ENCODE measurements at regions not wholly inside any gene's neighbourhood (a gene's known extent, or its start where the extent isn't known, plus 50 kb on each side); places are given as distances from the start of the nearest gene placed in this dataset.

DNA sequence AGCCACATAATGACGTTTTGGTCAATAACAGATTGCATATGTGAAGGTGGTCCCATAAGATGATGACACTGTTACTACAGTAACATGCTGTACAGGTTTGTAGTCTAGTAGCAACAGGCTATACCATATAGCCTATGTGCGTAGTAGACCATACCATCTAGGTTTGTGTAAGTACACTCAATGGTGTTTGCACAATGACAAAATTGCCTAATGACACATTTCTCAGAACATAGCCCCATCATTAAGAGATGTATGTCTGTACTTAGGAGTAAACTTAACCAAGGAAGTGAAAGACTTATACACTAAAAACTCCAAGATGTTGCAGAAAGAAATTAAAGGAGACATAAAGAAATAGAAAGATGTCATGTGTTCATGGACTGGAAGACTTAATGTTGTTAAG lies 66.2 kb downstream of the RPLP1 start:
- Histone ChIP-seq H3K27ac (ENCODE audit: low read length) (no peak overlapping the region), H3K27me3 (ENCODE audit: control insufficient read depth in 1 of 2, insufficient read depth in 2 of 2, low read length in 2 of 2) (peaks cover 0 to 4% of the 10 kb centered on the region in 2 donors), H3K4me3 (ENCODE audit: low read length in 2 of 2) (no peak overlapping the region), H3K9me3 (ENCODE audit: control insufficient read depth in 2 of 2, low read length in 2 of 2) (no peaks in the 10 kb centered on the region), H3K36me3 (ENCODE audit: control insufficient read depth in 2 of 2, insufficient read depth in 2 of 2, low read length in 2 of 2) (no peaks in the 10 kb centered on the region), H3K4me1 (ENCODE audit: control insufficient read depth, insufficient read depth, low read length) (no peaks in the 10 kb centered on the region), H3K9ac (ENCODE audit: low read length in 2 of 2) (no peak overlapping the region)

GRCh38 chr15:69520067-69520466 lies 67.4 kb downstream of the RPLP1 start:
- Histone ChIP-seq H3K9me3 (ENCODE audit: control insufficient read depth in 2 of 2, low read length in 2 of 2) (no peaks in the 10 kb centered on the region), H3K27me3 (ENCODE audit: control insufficient read depth in 1 of 2, insufficient read depth in 2 of 2, low read length in 2 of 2) (peaks cover 0 to 2% of the 10 kb centered on the region in 2 donors), H3K4me1 (ENCODE audit: control insufficient read depth, insufficient read depth, low read length) (no peaks in the 10 kb centered on the region), H3K36me3 (ENCODE audit: control insufficient read depth in 2 of 2, insufficient read depth in 2 of 2, low read length in 2 of 2) (no peaks in the 10 kb centered on the region), H3K27ac (ENCODE audit: low read length) (no peak overlapping the region), H3K9ac (ENCODE audit: low read length in 2 of 2) (no peak overlapping the region), H3K4me3 (ENCODE audit: low read length in 2 of 2) (no peak overlapping the region)

DNA sequence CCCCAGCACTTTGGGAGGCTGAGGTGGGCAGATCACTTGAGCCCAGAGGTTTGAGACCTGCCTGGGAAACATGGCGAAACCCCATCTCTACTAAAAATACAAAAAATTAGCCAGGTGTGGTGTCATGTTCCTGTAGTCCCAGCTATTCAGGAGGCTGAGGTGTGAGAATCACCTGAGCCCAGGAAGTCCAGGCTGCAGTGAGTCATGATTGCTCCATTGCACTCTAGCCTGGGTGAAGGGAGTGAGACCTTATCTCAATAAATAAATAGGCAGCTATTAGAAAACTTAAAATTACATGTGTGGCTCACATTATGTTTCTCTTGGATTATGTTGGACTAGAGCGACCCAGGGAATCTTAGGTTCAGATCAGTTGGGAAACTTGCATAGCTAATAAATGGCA lies 69.7 kb downstream of the RPLP1 start:
- Histone ChIP-seq H3K4me3 (ENCODE audit: low read length in 2 of 2) (no peak overlapping the region), H3K9ac (ENCODE audit: low read length in 2 of 2) (no peak overlapping the region), H3K9me3 (ENCODE audit: control insufficient read depth in 2 of 2, low read length in 2 of 2) (no peaks in the 10 kb centered on the region), H3K4me1 (ENCODE audit: control insufficient read depth, insufficient read depth, low read length) (no peaks in the 10 kb centered on the region), H3K36me3 (ENCODE audit: control insufficient read depth in 2 of 2, insufficient read depth in 2 of 2, low read length in 2 of 2) (no peaks in the 10 kb centered on the region), H3K27ac (ENCODE audit: low read length) (no peak overlapping the region), H3K27me3 (ENCODE audit: control insufficient read depth in 1 of 2, insufficient read depth in 2 of 2, low read length in 2 of 2) (peaks cover 0 to 2% of the 10 kb centered on the region in 2 donors)

GRCh38 chr15:69523010-69524001 lies 70.7 kb downstream of the RPLP1 start:
- Histone ChIP-seq H3K27ac (ENCODE audit: low read length) (no peak overlapping the region), H3K4me1 (ENCODE audit: control insufficient read depth, insufficient read depth, low read length) (no peaks in the 10 kb centered on the region), H3K4me3 (ENCODE audit: low read length in 2 of 2) (no peak overlapping the region), H3K36me3 (ENCODE audit: control insufficient read depth in 2 of 2, insufficient read depth in 2 of 2, low read length in 2 of 2) (no peaks in the 10 kb centered on the region), H3K9me3 (ENCODE audit: control insufficient read depth in 2 of 2, low read length in 2 of 2) (no peaks in the 10 kb centered on the region), H3K9ac (ENCODE audit: low read length in 2 of 2) (no peak overlapping the region), H3K27me3 (ENCODE audit: control insufficient read depth in 1 of 2, insufficient read depth in 2 of 2, low read length in 2 of 2) (no peaks in the 10 kb centered on the region)

GRCh38 chr15:69524296-69524695 lies 71.7 kb downstream of the RPLP1 start:
- H3K9ac ChIP-seq (ENCODE audit: low read length in 2 of 2), result no peak overlapping the region
- no peaks in the 10 kb centered on the region for H3K4me1 ChIP-seq (ENCODE audit: control insufficient read depth, insufficient read depth, low read length)
- no peak overlapping the region for H3K27ac ChIP-seq (ENCODE audit: low read length)
- no peaks in the 10 kb centered on the region for H3K27me3 ChIP-seq (ENCODE audit: control insufficient read depth in 1 of 2, insufficient read depth in 2 of 2, low read length in 2 of 2)
- H3K4me3 ChIP-seq (ENCODE audit: low read length in 2 of 2), result no peak overlapping the region
- no peaks in the 10 kb centered on the region for H3K9me3 ChIP-seq (ENCODE audit: control insufficient read depth in 2 of 2, low read length in 2 of 2)
- H3K36me3 ChIP-seq (ENCODE audit: control insufficient read depth in 2 of 2, insufficient read depth in 2 of 2, low read length in 2 of 2), result no peaks in the 10 kb centered on the region

- Histone ChIP-seq H3K27me3 (ENCODE audit: control insufficient read depth in 1 of 2, insufficient read depth in 2 of 2, low read length in 2 of 2) (no peaks in the 10 kb centered on the region), H3K4me1 (ENCODE audit: control insufficient read depth, insufficient read depth, low read length) (no peaks in the 10 kb centered on the region), H3K9me3 (ENCODE audit: control insufficient read depth in 2 of 2, low read length in 2 of 2) (no peaks in the 10 kb centered on the region), H3K27ac (ENCODE audit: low read length) (no peak overlapping the region), H3K36me3 (ENCODE audit: control insufficient read depth in 2 of 2, insufficient read depth in 2 of 2, low read length in 2 of 2) (no peaks in the 10 kb centered on the region), H3K4me3 (ENCODE audit: low read length in 2 of 2) (no peak overlapping the region), H3K9ac (ENCODE audit: low read length in 2 of 2) (no peak overlapping the region)
Measured at GRCh38 chr15:69524814-69525213, 72.2 kb downstream of the RPLP1 start.

GRCh38 chr15:69525543-69525942 lies 72.9 kb downstream of the RPLP1 start:
- H3K9me3 ChIP-seq (ENCODE audit: control insufficient read depth in 2 of 2, low read length in 2 of 2), result no peaks in the 10 kb centered on the region
- H3K27ac ChIP-seq (ENCODE audit: low read length), result no peak overlapping the region
- H3K4me1 ChIP-seq (ENCODE audit: control insufficient read depth, insufficient read depth, low read length), result no peaks in the 10 kb centered on the region
- H3K4me3 ChIP-seq (ENCODE audit: low read length in 2 of 2), result no peak overlapping the region
- no peak overlapping the region for H3K9ac ChIP-seq (ENCODE audit: low read length in 2 of 2)
- H3K36me3 ChIP-seq (ENCODE audit: control insufficient read depth in 2 of 2, insufficient read depth in 2 of 2, low read length in 2 of 2), result no peaks in the 10 kb centered on the region
- H3K27me3 ChIP-seq (ENCODE audit: control insufficient read depth in 1 of 2, insufficient read depth in 2 of 2, low read length in 2 of 2), result no peaks in the 10 kb centered on the region

DNA sequence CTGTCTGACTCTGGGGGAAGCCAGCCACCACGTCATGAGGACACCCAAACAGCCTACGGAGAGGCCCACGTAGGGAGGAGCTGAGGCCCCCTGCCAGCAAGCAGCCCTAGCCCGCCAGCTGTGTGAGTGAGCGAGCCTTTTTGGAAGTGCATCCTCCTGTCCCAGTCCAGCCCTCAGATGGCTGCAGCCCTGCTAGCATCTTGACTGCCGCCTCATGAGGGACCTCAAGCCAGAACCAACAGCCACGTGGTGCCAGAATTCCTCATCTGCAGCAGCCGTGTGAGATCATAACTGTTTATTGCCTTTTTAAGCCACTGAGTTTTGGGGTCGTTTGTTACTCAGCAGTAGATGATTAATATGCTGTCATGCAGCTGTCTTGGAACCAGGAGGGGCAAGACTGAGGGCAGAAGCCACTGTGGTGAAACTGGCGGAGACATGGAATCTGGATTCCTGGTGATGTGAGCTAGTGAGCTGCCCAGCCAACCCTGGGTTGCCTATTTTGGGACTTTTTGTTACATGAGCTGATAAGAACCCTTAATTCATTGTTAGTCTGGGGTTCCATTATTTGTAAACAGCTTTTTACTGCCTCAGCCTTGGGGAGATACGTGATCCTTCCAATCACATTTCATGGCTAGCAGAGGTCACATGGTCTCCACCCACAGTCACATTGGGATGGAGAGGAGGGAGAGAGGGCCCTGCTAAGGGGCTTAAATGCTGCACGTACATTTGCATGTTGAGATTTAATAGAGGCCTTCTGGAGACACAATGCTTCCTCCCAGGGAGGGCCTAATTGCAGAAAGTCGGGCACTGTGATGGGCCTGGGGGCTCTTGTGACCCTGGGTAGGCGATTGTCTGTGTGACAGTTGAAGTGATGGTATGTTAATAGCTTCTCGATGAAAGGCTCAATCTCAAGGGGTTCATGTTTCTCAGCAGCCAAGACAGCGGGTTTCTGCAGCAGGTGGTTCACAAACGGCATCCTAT lies 73.8 kb downstream of the RPLP1 start:
- no peak overlapping the region for H3K4me3 ChIP-seq (ENCODE audit: low read length in 2 of 2)
- no peaks in the 10 kb centered on the region for H3K27me3 ChIP-seq (ENCODE audit: control insufficient read depth in 1 of 2, insufficient read depth in 2 of 2, low read length in 2 of 2)
- H3K36me3 ChIP-seq (ENCODE audit: control insufficient read depth in 2 of 2, insufficient read depth in 2 of 2, low read length in 2 of 2), result no peaks in the 10 kb centered on the region
- no peaks in the 10 kb centered on the region for H3K9me3 ChIP-seq (ENCODE audit: control insufficient read depth in 2 of 2, low read length in 2 of 2)
- no peak overlapping the region for H3K9ac ChIP-seq (ENCODE audit: low read length in 2 of 2)
- no peak overlapping the region for H3K27ac ChIP-seq (ENCODE audit: low read length)
- peaks cover 4% of the 10 kb centered on the region for H3K4me1 ChIP-seq (ENCODE audit: control insufficient read depth, insufficient read depth, low read length)

DNA sequence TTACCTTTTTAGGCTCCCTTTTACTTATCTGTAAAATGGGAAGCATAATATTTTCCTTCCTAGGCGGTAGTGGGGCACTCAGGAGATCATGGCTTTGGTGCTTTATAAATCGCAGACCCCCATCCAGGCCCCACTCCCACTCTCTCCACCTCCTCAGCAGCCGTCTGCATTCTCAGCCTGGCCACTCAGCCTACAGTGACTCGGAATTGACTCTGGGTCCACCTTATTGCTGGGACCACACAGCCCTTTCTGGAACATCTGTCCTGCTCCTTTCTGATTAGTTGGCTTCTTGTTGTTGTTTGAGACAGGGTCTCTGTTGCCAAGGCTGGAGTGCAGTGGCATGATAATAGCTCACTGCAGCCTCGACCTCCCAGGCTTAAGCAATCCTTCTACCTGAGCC lies 76.5 kb downstream of the RPLP1 start:
- H3K27me3 ChIP-seq (ENCODE audit: control insufficient read depth in 1 of 2, insufficient read depth in 2 of 2, low read length in 2 of 2), result no peaks in the 10 kb centered on the region
- no peak overlapping the region for H3K27ac ChIP-seq (ENCODE audit: low read length)
- H3K9ac ChIP-seq (ENCODE audit: low read length in 2 of 2), result no peak overlapping the region
- peaks cover 10% of the 10 kb centered on the region for H3K4me1 ChIP-seq (ENCODE audit: control insufficient read depth, insufficient read depth, low read length)
- no peaks in the 10 kb centered on the region for H3K9me3 ChIP-seq (ENCODE audit: control insufficient read depth in 2 of 2, low read length in 2 of 2)
- H3K4me3 ChIP-seq (ENCODE audit: low read length in 2 of 2), result no peak overlapping the region
- H3K36me3 ChIP-seq (ENCODE audit: control insufficient read depth in 2 of 2, insufficient read depth in 2 of 2, low read length in 2 of 2), result no peaks in the 10 kb centered on the region

DNA sequence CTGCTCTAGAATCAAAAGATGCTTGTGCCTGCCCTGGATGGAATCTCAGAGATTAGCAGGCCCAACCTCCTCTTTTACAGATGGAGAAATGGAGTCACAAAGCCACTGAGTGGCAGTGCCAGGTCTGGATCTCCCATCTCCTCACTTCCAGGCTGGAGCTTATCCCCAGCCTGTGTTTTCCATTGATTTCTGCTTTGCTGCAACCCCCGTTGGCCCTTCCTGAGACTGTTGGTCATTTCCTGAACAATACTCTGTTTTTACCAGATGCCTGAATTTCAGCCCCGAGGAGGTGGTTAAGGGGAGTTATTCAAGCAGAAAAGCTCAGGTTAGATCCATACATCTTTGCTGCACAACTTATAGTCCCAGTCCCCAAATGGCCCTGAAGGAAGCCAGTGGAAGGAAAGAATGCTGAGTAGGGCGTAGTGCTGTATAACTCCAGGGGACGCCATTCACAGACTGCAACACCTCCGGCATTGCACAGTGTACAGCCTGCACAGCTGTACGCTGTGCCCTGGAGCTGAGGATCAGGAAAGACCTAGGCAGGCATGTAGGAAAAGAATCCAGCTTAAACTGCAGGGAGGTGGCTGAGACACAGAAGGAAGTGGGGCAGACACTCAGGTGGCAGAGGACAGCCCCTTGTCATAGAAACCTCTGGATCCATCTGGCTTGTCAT lies 77.5 kb downstream of the RPLP1 start:
- Histone ChIP-seq H3K27ac (ENCODE audit: low read length) (no peak overlapping the region), H3K4me3 (ENCODE audit: low read length in 2 of 2) (no peak overlapping the region), H3K4me1 (ENCODE audit: control insufficient read depth, insufficient read depth, low read length) (peaks cover 10% of the 10 kb centered on the region), H3K36me3 (ENCODE audit: control insufficient read depth in 2 of 2, insufficient read depth in 2 of 2, low read length in 2 of 2) (no peaks in the 10 kb centered on the region), H3K9ac (ENCODE audit: low read length in 2 of 2) (no peak overlapping the region), H3K9me3 (ENCODE audit: control insufficient read depth in 2 of 2, low read length in 2 of 2) (no peaks in the 10 kb centered on the region), H3K27me3 (ENCODE audit: control insufficient read depth in 1 of 2, insufficient read depth in 2 of 2, low read length in 2 of 2) (no peaks in the 10 kb centered on the region)

Measured in stomach smooth muscle (tissue), 2 donors.